Upper lobe of right lung (tissue), 1 donor: ENCODE measurements at regions not wholly inside any gene's neighbourhood (a gene's known extent, or its start where the extent isn't known, plus 50 kb on each side); places are given as distances from the start of the nearest gene placed in this dataset.

ENCODE experiments used
- ATAC-seq: fragments of 200-7000 bp; cut with Tn5 transposase; one replicate; pipeline ENCODE4 v1.9.1; 2020; ENCODE audit warnings: mild to moderate bottlenecking, moderate library complexity
- DNase-seq: peaks from one replicate; pipeline ENCODE4 v3.0.0-alpha.2; 2020
- H3K27ac ChIP-seq: fragments of 200-600 bp; one replicate; pipeline ENCODE4 v1.8.0; 2022
- H3K27me3 ChIP-seq: fragments of 200-600 bp; one replicate; pipeline ENCODE4 v1.8.0; 2022; ENCODE audit warnings: mild to moderate bottlenecking
- H3K36me3 ChIP-seq: fragments of 200-600 bp; one replicate; pipeline ENCODE4 v1.8.0; 2022
- H3K4me1 ChIP-seq: fragments of 200-600 bp; one replicate; pipeline ENCODE4 v1.8.0; 2022
- H3K4me3 ChIP-seq: fragments of 200-600 bp; one replicate; pipeline ENCODE4 v1.8.0; 2022; ENCODE audit warnings: mild to moderate bottlenecking
- H3K9me3 ChIP-seq: fragments of 200-600 bp; one replicate; pipeline ENCODE4 v1.8.0; 2022
- CTCF ChIP-seq: fragments of 200-600 bp; IDR thresholded peaks from one replicate; pipeline ENCODE4 v1.8.0; 2022; ENCODE audit warnings: antibody characterized with exemption
- intact Hi-C: fragments of 100-400 bp; cut with DNase I; formaldehyde crosslinking; loops from one replicate; pipeline ENCODE4 v1.11.0; 2022
- donor health status: DM: no; HTN: yes; CAD: no; lungs with severe emphysema.

- peak; percentile 86 for ATAC-seq
Observed at GRCh38 chr13:53200498-53201453, 172.2 kb downstream of the OLFM4 start.

GRCh38 chr13:53201454-53202225, 173.0 kb downstream of the OLFM4 start:
- intact Hi-C loops, result no loop called here
- Histone ChIP-seq H3K4me1 (no peaks in the 10 kb centered on the region), H3K27ac (no peak overlapping the region), H3K36me3 (no peaks in the 10 kb centered on the region), H3K4me3 (no peak overlapping the region), H3K9me3 (no peaks in the 10 kb centered on the region), H3K27me3 (peaks cover 33% of the 10 kb centered on the region)
- DNase-seq (peak; percentile 64), ATAC-seq (peak; percentile 54)
- TF ChIP-seq CTCF, result no peak

More at GRCh38 chr13:53200498-53201453, 172.2 kb downstream of the OLFM4 start:
- Histone ChIP-seq H3K4me3 (no peak overlapping the region), H3K36me3 (no peaks in the 10 kb centered on the region), H3K9me3 (no peaks in the 10 kb centered on the region), H3K27ac (no peak overlapping the region), H3K27me3 (peaks cover 33% of the 10 kb centered on the region), H3K4me1 (no peaks in the 10 kb centered on the region)
- TF ChIP-seq CTCF, result peak; percentile 41
- intact Hi-C loops, result no loop called here
- peak; percentile 69 for DNase-seq

- no peak for ATAC-seq
- TF ChIP-seq CTCF, result no peak
- intact Hi-C loops, result no loop called here
Observed at GRCh38 chr13:53204598-53204997, 176.0 kb downstream of the OLFM4 start.

GRCh38 chr13:53206455-53206854, 177.8 kb downstream of the OLFM4 start:
- TF ChIP-seq CTCF, result peak; percentile 17
- peaks cover 18% of the 10 kb centered on the region for H3K27me3 ChIP-seq
- no peaks in the 10 kb centered on the region for H3K9me3 ChIP-seq
- DNase-seq (no peak), ATAC-seq (no peak)
- intact Hi-C loops, result no loop called here
- no peak overlapping the region for H3K27ac ChIP-seq
- H3K4me3 ChIP-seq, result no peak overlapping the region
- no peaks in the 10 kb centered on the region for H3K36me3 ChIP-seq
- no peaks in the 10 kb centered on the region for H3K4me1 ChIP-seq

More at GRCh38 chr13:53204598-53204997, 176.0 kb downstream of the OLFM4 start:
- no peaks in the 10 kb centered on the region for H3K4me1 ChIP-seq
- H3K27ac ChIP-seq, result no peak overlapping the region
- no peak overlapping the region for H3K4me3 ChIP-seq
- no peaks in the 10 kb centered on the region for H3K9me3 ChIP-seq
- peaks cover 29% of the 10 kb centered on the region for H3K27me3 ChIP-seq
- H3K36me3 ChIP-seq, result no peaks in the 10 kb centered on the region
- DNase-seq, result no peak

- ATAC-seq (no peak), DNase-seq (no peak)
- Histone ChIP-seq H3K9me3 (no peaks in the 10 kb centered on the region), H3K27ac (no peak overlapping the region), H3K4me1 (no peaks in the 10 kb centered on the region), H3K27me3 (peaks cover 8% of the 10 kb centered on the region), H3K36me3 (no peaks in the 10 kb centered on the region), H3K4me3 (no peak overlapping the region)
- TF ChIP-seq CTCF, result no peak
- intact Hi-C loops, result no loop called here
Observed at GRCh38 chr13:53207556-53207955, 178.9 kb downstream of the OLFM4 start.
